HepG2 (cell line): ENCODE measurements at regions not wholly inside any gene's neighbourhood (a gene's known extent, or its start where the extent isn't known, plus 50 kb on each side); places are given as distances from the start of the nearest gene placed in this dataset.
A peak's percentile ranks its signal among the peaks of the same experiment; 100 is the strongest.

Source experiments
- ATAC-seq: fragments of 200-7000 bp; cut with Tn5 transposase; 3 replicates; pipeline ENCODE4 v1.9.1; 2020; ENCODE audit warnings: mild to moderate bottlenecking, moderate library complexity
- BruUV-seq: library from RNA; stranded (reverse); fragments of 400-500 nt; replicated peaks from 2 replicates; lab custom pipeline; 2021; lab: Mats Ljungman, UMichigan
- CTCF ChIA-PET: fragments of 300-600 bp; formaldehyde crosslinking; extraction: SDS; loops from one replicate; lab custom pipeline; 2021; ENCODE audit warnings: low total read pairs, inconsistent platforms, low intra/inter-chr PET ratio; lab: Yijun Ruan, JAX
- POLR2A ChIA-PET: fragments of 350-600 bp; sonication (Branson Sonifier 250); formaldehyde crosslinking; loops from one replicate; lab custom pipeline; 2020; ENCODE audit warnings: antibody characterized with exemption, inconsistent platforms; lab: Yijun Ruan, JAX
- DNase-seq: peaks from one replicate; pipeline ENCODE4 v3.0.0-alpha.2; 2015; ENCODE audit warnings: low spot score
- FAIRE-seq: peaks from 3 replicates; lab custom pipeline; 2011; peaks lifted over from hg19 to GRCh38; lab: Jason Lieb, UNC
- H2AFZ ChIP-seq: one replicate; pipeline ENCODE4 v1.6.1; 2011; ENCODE audit warnings: low read length, inconsistent platforms
- H3K27ac ChIP-seq: fragments of 300-600 bp; 3 replicates; pipeline ENCODE4 v1.8.0; 2011; ENCODE audit warnings: mixed run types, mild to moderate bottlenecking, mixed read lengths, low read length, inconsistent platforms; ENCODE audit not compliant: insufficient read depth; ENCODE audit errors: extremely low read length
- H3K27me3 ChIP-seq, 2 experiments: fragments of 200-600 bp in 1 of 2; 2 replicates in 1 of 2; 3 replicates in 1 of 2; pipeline versions ENCODE4 v1.6.0 to v1.8.0; 2011; ENCODE audit warnings: low read length in 2 of 2, mild to moderate bottlenecking in 2 of 2, moderate library complexity in 2 of 2, inconsistent platforms in 1 of 2; ENCODE audit not compliant: insufficient read depth in 2 of 2, control insufficient read depth in 1 of 2
- H3K36me3 ChIP-seq, 2 experiments: fragments of 200-600 bp in 1 of 2; replicated peaks in 1 of 2; 2 replicates in 1 of 2; 3 replicates in 1 of 2; pipeline versions ENCODE4 v1.5.1 to v1.8.0; 2011; ENCODE audit warnings: low read length in 2 of 2, inconsistent platforms in 1 of 2; ENCODE audit not compliant: insufficient read depth in 2 of 2, control insufficient read depth in 1 of 2
- H3K4me1 ChIP-seq: 2 replicates; pipeline ENCODE4 v1.5.1; 2012; ENCODE audit warnings: low read length, inconsistent platforms; ENCODE audit not compliant: insufficient read depth
- H3K4me2 ChIP-seq: 2 replicates; pipeline ENCODE4 v1.6.0; 2011; ENCODE audit warnings: low read depth, low read length, inconsistent platforms
- H3K4me3 ChIP-seq, 3 experiments: fragments of 200-600 bp in 1 of 3; sonication (generic), shearing (Covaris generic) in 1 of 3; replicated peaks in 1 of 3; 2 replicates each; pipeline ENCODE4 v1.5.1; 2011 to 2016; ENCODE audit warnings: low read length in 3 of 3, inconsistent platforms in 2 of 3, low read depth in 2 of 3, mild to moderate bottlenecking in 2 of 3, control low read depth in 1 of 3, mixed read lengths in 1 of 3; ENCODE audit not compliant: insufficient read depth in 1 of 3
- H3K79me2 ChIP-seq: one replicate; pipeline ENCODE4 v1.6.1; 2011; ENCODE audit warnings: low read length, inconsistent platforms; ENCODE audit not compliant: insufficient read depth
- H3K9ac ChIP-seq: 2 replicates; pipeline ENCODE4 v1.6.0; 2011; ENCODE audit warnings: mild to moderate bottlenecking, low read depth, low read length, inconsistent platforms; ENCODE audit not compliant: insufficient read depth
- H3K9me3 ChIP-seq: 2 replicates; pipeline ENCODE4 v1.5.1; 2012; ENCODE audit warnings: mild to moderate bottlenecking, low read length
- H4K20me1 ChIP-seq: 2 replicates; pipeline ENCODE4 v1.6.0; 2011; ENCODE audit warnings: inconsistent platforms, mild to moderate bottlenecking, low read length, moderate library complexity; ENCODE audit not compliant: insufficient read depth
- BHLHE40 ChIP-seq: IDR thresholded peaks from 2 replicates; pipeline ENCODE4 v1.6.1; 2011; ENCODE audit warnings: low read length, improper control_type of control experiment
- CENPX ChIP-seq: sonication (generic); formaldehyde crosslinking; IDR thresholded peaks from 2 replicates; pipeline ENCODE4 v1.9.0; 2021; ENCODE audit warnings: mild to moderate bottlenecking, missing genetic modification reagents, moderate library complexity
- MAFF ChIP-seq: IDR thresholded peaks from 2 replicates; pipeline ENCODE4 v1.6.1; 2011; ENCODE audit warnings: low read depth, low read length, improper control_type of control experiment
- MAFK ChIP-seq, 2 experiments: IDR thresholded peaks in 1 of 2; conservative IDR thresholded peaks in 1 of 2; 2 replicates each; pipeline ENCODE4 v1.6.1; 2011; ENCODE audit warnings: improper control_type of control experiment in 2 of 2, low read length in 2 of 2
- WGBS: methylation state at CpG from one replicate; pipeline ENCODE4 v1.1.6; 2017; ENCODE audit warnings: low lambda C conversion rate; 5-methylcytosine and 5-hydroxymethylcytosine counted together
- in situ Hi-C: cut with HindIII; loops from 2 replicates; pipeline ENCODE4 v1.10.0; 2017; ENCODE audit warnings: low pct_unique_long_range_greater_than_20kb; ENCODE audit not compliant: extremely low pct_ligation_motif_present
- intact Hi-C: fragments of 100-400 bp; cut with micrococcal nuclease; formaldehyde crosslinking; loops from one replicate; pipeline ENCODE4 v1.10.0; 2022; ENCODE audit not compliant: unreplicated experiment
- TF ChIP-seq, protein P1 (sequence below), 2 experiments: fragments of 450-650 bp in 1 of 2; sonication (generic) in 1 of 2; formaldehyde crosslinking; IDR thresholded peaks; 2 replicates each; pipeline versions ENCODE4 v1.5.0 to v1.8.0; 2020 to 2022; ENCODE audit warnings: mild to moderate bottlenecking in 1 of 2, missing genetic modification reagents in 1 of 2
- TF ChIP-seq, protein P2 (sequence below): sonication (generic); formaldehyde crosslinking; IDR thresholded peaks from 2 replicates; pipeline ENCODE4 v1.8.0; 2023; ENCODE audit warnings: mild to moderate bottlenecking, missing genetic modification reagents

DNA sequence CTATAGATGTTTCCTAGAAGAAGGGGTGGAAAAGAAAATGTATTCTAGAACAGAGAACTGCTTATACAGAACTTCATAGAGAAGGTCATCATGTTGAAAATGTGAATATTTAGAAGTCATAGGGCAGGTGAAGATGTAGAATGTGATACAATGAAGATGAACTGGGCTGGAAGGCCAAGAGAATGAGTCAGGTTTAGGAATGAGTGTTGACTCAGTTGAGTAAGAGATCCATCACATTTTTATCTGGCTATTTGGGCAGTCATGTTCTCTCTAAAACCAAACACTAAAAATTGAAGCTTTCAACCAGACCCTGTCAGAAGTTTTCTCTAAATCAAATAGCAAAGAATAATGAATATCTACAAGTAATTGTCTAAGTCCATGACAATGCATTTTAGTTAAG lies 660.5 kb downstream of the KCNJ2 start (continued):
- TF ChIP-seq, protein P1, sequence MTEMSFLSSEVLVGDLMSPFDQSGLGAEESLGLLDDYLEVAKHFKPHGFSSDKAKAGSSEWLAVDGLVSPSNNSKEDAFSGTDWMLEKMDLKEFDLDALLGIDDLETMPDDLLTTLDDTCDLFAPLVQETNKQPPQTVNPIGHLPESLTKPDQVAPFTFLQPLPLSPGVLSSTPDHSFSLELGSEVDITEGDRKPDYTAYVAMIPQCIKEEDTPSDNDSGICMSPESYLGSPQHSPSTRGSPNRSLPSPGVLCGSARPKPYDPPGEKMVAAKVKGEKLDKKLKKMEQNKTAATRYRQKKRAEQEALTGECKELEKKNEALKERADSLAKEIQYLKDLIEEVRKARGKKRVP (CRISPR knock-in tag; IDR thresholded peaks at IDR 0.05), result no peak
- TF ChIP-seq, protein P2, sequence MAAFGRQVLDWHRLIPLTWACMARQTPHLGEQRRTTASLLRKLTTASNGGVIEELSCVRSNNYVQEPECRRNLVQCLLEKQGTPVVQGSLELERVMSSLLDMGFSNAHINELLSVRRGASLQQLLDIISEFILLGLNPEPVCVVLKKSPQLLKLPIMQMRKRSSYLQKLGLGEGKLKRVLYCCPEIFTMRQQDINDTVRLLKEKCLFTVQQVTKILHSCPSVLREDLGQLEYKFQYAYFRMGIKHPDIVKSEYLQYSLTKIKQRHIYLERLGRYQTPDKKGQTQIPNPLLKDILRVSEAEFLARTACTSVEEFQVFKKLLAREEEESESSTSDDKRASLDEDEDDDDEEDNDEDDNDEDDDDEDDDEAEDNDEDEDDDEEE (CRISPR knock-in tag), result no peak
- TF ChIP-seq BHLHE40, result no peak

DNA sequence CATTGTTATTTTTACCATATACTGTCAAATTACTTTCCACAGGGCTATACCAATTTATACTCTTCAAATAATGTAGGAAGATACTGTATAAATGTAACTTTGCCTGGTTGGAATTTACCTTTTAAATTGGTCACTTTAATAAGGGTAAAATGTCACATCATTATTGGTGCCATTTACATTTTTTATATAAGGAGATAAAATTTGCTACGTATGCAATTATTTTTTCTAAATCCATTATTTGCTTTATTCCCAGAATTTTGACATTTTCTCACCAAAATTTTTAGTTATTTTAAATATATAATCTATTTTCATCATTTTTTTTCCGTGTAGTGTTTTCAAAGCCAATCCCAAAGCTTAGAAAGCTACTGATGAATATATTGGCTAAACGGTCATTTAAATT lies 664.7 kb downstream of the KCNJ2 start:
- Histone ChIP-seq H4K20me1 (no peaks in the 10 kb centered on the region), H3K4me2 (no peak overlapping the region), H2AFZ (no peak overlapping the region), H3K36me3 (no peaks in the 10 kb centered on the region), H3K9ac (no peak overlapping the region), H3K4me1 (no peaks in the 10 kb centered on the region), H3K79me2 (no peaks in the 10 kb centered on the region), H3K4me3 (no peak overlapping the region), H3K27ac (no peak overlapping the region), H3K27me3 (no peaks in the 10 kb centered on the region)
- WGBS, result 25% methylated on average over 3 of the region's 3 CpGs
- ATAC-seq (no peak), FAIRE-seq (no peak), DNase-seq (no peak)
- intact Hi-C loops, result no loop called here
- CTCF ChIA-PET, result no interaction called here
- in situ Hi-C loops, result no loop called here
- POLR2A ChIA-PET, result no interaction called here
- BruUV-seq, result no TSS peak
- TF ChIP-seq MAFK (conservative IDR thresholded peaks at IDR 0.05 in 1 of 2, IDR thresholded peaks at IDR 0.05 in 1 of 2; ENCODE audit: low read length in 2 of 2) (peak; percentile 36 to 85; a peak in 3 of 4 replicates), CENPX (CRISPR knock-in tag) (no peak), MAFF (peak; percentile 74)
- TF ChIP-seq, all 625 proteins: peak for 2
- peaks cover 56% of the 10 kb centered on the region for H3K9me3 ChIP-seq
